ENCODE measurements at regions not wholly inside any gene's neighbourhood (a gene's known extent, or its start where the extent isn't known, plus 50 kb on each side); places are given as distances from the start of the nearest gene placed in this dataset.

DNA sequence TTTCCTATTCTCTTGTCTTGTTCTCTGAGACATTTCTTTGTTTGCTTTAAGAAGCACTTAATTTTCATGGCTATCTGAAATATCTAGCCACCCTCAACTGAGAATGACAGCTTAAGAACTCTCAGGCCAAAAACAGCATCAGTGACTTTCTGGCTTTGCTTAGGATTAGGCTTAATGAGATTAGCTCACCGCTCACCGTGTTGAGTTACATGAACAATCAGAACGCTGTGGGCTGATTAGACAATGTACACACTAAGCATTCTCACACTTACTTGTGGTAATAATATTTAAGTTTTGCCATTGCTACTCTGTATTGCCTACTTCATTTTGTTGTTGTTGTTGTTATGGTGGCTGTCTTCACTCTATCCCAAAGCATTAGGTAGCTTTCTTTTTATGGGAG lies 1283.6 kb downstream of the UQCRFS1 start:
- Mint-ChIP-seq H3K27me3 (no peaks in the 10 kb centered on the region), H3K4me1 (no peaks in the 10 kb centered on the region), H3K36me3 (ENCODE audit: low read depth) (no peaks in the 10 kb centered on the region), H3K9me3 (no peaks in the 10 kb centered on the region), H3K27ac (no peak overlapping the region), H3K4me3 (no peak overlapping the region)
- no peak for DNase-seq
- ChIA-PET POLR2A (no interaction called here), CTCF (no interaction called here)
- intact Hi-C loops (cut with micrococcal nuclease) = no loop called here
- TF ChIP-seq, protein P1, sequence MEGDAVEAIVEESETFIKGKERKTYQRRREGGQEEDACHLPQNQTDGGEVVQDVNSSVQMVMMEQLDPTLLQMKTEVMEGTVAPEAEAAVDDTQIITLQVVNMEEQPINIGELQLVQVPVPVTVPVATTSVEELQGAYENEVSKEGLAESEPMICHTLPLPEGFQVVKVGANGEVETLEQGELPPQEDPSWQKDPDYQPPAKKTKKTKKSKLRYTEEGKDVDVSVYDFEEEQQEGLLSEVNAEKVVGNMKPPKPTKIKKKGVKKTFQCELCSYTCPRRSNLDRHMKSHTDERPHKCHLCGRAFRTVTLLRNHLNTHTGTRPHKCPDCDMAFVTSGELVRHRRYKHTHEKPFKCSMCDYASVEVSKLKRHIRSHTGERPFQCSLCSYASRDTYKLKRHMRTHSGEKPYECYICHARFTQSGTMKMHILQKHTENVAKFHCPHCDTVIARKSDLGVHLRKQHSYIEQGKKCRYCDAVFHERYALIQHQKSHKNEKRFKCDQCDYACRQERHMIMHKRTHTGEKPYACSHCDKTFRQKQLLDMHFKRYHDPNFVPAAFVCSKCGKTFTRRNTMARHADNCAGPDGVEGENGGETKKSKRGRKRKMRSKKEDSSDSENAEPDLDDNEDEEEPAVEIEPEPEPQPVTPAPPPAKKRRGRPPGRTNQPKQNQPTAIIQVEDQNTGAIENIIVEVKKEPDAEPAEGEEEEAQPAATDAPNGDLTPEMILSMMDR (IDR thresholded peaks at IDR 0.05) = no peak
- ATAC-seq (ENCODE audit: low read depth) = no peak

DNA sequence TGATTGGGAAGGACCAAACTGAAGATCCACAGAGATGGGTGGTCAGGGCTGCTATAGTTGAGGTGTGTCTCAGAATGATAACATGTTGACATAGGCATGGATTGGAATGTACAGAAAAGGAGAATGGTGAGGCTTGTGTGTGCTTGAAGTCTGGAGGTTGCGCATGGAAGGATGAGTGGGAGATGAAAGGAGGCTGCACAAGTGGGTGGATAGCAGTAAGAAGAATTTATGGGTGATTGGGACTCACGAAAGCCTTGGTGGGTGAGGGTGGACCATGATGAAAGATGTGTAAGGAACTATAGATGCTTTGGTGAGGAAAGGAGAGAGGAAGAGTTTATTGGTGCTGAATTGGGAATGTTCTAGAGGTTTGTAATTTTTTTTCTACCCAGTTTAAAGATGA lies 1287.7 kb downstream of the UQCRFS1 start:
- intact Hi-C loops (cut with micrococcal nuclease) = no loop called here
- TF ChIP-seq, protein P1 (IDR thresholded peaks at IDR 0.05) = no peak
- ATAC-seq (ENCODE audit: low read depth) (no peak), DNase-seq (no peak)
- ChIA-PET CTCF (no interaction called here), POLR2A (no interaction called here)
- Mint-ChIP-seq H3K36me3 (ENCODE audit: low read depth) (no peaks in the 10 kb centered on the region), H3K27me3 (no peaks in the 10 kb centered on the region), H3K4me1 (no peaks in the 10 kb centered on the region), H3K4me3 (no peak overlapping the region), H3K27ac (no peak overlapping the region), H3K9me3 (no peaks in the 10 kb centered on the region)

DNA sequence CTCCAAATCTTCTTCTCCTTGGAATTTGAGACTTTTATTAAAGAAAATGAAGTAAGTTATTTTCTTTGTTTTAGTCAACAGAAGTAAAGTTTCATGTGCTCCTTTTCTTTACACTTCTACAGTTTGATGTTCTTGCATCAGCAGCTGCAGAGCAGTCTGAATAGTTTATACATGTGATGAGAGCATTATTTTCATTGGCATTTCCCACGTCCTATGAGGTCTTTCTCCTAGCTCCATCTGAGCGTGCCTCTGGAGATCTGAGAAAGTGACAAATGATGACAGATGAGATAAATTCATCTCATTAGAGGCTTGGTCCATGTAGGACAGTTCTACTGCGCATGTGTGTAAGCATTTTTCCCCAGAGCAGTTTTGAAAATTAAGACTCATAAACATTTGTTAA lies 1290.0 kb downstream of the UQCRFS1 start:
- Mint-ChIP-seq H3K27me3 (no peaks in the 10 kb centered on the region), H3K4me3 (no peak overlapping the region), H3K4me1 (no peaks in the 10 kb centered on the region), H3K9me3 (no peaks in the 10 kb centered on the region), H3K27ac (no peak overlapping the region), H3K36me3 (ENCODE audit: low read depth) (no peaks in the 10 kb centered on the region)
- intact Hi-C loops (cut with micrococcal nuclease) = no loop called here
- no peak for DNase-seq
- CTCF ChIA-PET = no interaction called here
- ATAC-seq (ENCODE audit: low read depth) = no peak
- TF ChIP-seq, protein P1 (IDR thresholded peaks at IDR 0.05) = no peak
- POLR2A ChIA-PET = no interaction called here

DNA sequence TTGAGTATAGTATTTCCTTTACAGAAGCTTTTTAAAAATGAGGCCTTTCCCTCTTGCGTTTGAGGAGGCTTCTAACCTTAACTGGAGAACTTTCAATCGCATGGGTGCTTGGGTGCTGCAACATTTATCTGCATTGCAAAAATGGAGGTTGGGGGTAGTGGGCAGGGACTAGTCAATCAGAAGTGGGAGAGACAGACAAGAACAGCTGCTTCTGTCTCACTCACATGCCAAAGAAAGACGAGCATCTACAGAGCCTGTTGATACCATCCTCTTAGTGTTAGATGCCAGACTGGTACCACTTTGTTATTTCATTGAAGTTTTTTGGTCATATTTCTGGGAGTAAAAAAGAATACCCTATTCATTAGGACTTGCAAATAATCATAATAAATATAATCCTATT lies 1292.2 kb downstream of the UQCRFS1 start:
- Mint-ChIP-seq H3K36me3 (ENCODE audit: low read depth) (no peaks in the 10 kb centered on the region), H3K9me3 (no peaks in the 10 kb centered on the region), H3K4me1 (no peaks in the 10 kb centered on the region), H3K27me3 (no peaks in the 10 kb centered on the region), H3K27ac (no peak overlapping the region), H3K4me3 (no peak overlapping the region)
- ChIA-PET CTCF (no interaction called here), POLR2A (no interaction called here)
- intact Hi-C loops (cut with micrococcal nuclease) = no loop called here
- ATAC-seq (ENCODE audit: low read depth) = no peak
- TF ChIP-seq, protein P1 (IDR thresholded peaks at IDR 0.05) = no peak
- no peak for DNase-seq

DNA sequence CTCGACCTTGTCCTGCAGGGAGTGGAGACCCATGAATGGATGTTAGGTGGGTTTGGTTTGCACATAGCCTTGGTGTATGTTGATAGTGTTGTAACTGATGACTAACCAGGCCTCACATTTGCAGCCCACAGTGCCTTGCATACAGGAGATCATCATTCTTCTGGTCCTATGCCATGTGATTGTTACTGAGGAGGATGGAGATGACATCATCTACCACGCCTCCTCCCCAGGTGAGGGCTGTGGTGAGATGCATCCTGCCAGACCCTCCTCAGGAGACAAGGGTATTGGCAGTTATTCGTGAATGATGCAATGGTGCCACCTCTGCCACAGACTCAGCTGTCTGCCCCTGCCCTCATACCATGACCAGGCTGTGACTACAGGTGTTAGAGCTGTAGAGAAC lies 1294.1 kb downstream of the UQCRFS1 start:
- no peaks in the 10 kb centered on the region for H3K27me3 Mint-ChIP-seq
- TF ChIP-seq, protein P1 (IDR thresholded peaks at IDR 0.05) = no peak
- H3K4me1 Mint-ChIP-seq = no peaks in the 10 kb centered on the region
- no peak overlapping the region for H3K4me3 Mint-ChIP-seq
- H3K9me3 Mint-ChIP-seq = no peaks in the 10 kb centered on the region
- ChIA-PET POLR2A (no interaction called here), CTCF (no interaction called here)
- ATAC-seq (ENCODE audit: low read depth) (no peak), DNase-seq (no peak)
- no peaks in the 10 kb centered on the region for H3K36me3 Mint-ChIP-seq (ENCODE audit: low read depth)
- H3K27ac Mint-ChIP-seq = no peak overlapping the region
- intact Hi-C loops (cut with micrococcal nuclease) = no loop called here
